ENCODE measurements at regions not wholly inside any gene's neighbourhood (a gene's known extent, or its start where the extent isn't known, plus 50 kb on each side); places are given as distances from the start of the nearest gene placed in this dataset.

DNA sequence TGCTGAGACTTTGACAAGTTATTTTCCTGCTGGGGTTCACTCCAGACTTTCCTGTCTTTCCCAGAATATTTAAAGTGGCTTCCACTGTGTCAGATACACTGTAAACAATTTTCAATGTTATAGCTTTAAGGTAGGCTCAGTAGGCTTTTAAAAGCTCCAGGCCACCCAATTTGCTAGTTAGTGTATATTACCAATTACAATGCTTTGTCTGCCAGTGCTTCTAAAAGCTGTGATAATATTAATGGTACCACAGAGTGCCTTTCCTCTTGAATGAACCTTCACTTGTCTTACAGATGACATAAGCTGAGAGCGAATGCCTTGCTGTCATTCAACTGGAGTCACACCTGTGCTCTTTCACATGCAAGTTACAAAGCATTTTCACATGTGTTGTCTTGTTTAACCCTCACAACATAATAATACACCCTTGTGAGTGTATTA, 239.7 kb upstream of the HTR2A start:
- TF ChIP-seq GATA2 (IDR thresholded peaks at IDR 0.05; ENCODE audit: low read depth, low read length) (no peak), GATA3 (IDR thresholded peaks at IDR 0.05; ENCODE audit: low read depth, low read length) (no peak)

DNA sequence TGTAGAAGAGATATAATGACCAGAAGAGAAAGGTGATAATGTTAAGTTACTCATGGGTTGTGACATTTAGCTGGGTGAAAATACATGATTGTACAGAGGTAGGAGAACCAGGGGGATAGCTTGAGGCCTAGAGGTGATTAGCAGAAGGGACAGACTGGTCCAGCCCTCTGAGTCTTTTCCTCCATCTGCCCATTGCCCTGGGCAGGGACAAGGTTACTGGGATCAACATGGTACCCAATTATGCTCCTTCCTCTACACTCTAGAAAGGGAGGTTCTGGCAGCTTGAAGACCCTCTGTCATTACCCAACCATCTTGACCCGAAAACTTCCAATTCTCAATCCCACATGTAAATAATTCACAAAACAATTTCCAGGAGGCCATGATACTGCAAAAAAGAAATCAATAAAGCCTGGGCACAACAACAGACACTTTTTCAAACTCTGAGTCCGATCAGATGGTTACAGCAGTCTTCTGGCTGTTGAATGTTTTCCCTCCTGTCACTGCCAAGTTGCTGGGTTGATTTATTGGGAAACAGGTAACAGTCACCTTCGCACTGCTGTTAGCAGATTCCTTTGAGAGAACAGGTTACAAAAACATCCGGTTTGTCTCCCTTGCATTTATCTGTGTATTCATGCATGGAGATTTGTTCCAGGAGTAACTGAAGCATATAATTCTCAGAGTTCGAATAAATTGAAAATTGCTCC, 239.1 kb upstream of the HTR2A start:
- no peak for TF ChIP-seq GATA2 (IDR thresholded peaks at IDR 0.05; ENCODE audit: low read depth, low read length)
- TF ChIP-seq GATA3 (IDR thresholded peaks at IDR 0.05; ENCODE audit: low read depth, low read length), result no peak

DNA sequence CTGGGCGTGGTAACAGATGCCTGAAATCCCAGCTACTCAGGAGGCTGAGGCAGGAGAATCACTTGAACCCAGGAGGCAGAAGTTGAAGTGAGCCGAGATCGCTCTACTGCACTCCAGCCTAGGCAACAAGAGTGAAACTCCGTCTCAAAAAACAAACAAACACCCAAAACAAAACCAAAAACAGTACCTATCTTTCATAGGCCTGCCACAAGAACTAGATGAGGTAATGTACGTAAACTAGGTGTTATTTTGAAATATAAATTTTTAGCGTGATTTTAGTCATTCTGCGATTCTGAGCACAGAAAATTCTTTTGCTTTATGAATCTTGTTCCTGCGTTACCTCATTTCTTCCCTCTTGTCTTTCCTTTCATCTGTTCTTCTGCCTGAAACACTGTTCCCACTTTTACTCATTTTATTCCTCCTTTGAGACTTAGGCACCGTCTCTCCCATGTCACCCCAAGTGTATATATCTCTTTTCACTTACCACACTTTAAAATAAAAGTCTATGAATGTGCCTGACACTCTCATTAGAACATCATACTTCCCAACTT, 238.2 kb upstream of the HTR2A start:
- no peak for TF ChIP-seq GATA2 (IDR thresholded peaks at IDR 0.05; ENCODE audit: low read depth, low read length)
- no peak for TF ChIP-seq GATA3 (IDR thresholded peaks at IDR 0.05; ENCODE audit: low read depth, low read length)

DNA sequence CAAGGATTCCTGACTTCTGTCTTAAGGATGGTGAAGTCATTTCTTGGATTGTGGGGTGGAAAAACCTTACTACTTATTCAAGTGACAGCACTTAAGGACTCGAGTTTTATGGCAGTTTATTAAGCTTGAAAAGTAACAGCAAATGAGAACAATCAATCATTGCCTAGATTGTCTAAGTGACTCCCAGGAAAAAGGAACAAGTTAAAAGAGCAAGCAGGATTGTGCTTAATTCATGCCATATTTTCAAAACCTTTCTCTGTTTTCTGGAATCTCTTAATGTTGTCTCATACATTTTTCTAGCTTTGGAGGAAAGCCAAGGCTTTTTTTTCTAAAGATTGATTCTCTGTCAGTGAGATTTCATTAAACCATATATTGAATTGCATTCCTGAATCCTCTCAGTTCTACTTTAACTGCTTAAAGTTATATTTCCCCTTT, 236.2 kb upstream of the HTR2A start:
- TF ChIP-seq GATA2 (IDR thresholded peaks at IDR 0.05; ENCODE audit: low read depth, low read length), result no peak

DNA sequence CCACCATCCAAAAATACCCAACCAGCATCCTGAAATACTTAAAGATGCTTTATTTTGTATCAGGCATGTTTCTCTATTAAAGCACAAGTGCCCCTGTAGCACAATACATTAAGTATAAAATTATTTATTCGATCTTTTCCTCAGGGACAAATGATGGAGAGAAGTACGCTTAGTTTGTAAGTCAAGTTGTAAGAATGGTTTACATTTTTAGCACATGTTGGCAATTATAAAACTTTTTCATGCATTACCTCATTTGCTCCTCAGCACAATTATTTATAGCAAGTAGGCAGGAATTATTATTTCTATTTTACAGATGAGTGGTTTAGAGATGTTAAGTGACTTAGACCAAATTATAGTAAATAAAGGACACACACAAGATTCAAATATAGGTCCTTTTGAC, 232.6 kb upstream of the HTR2A start:
- TF ChIP-seq GATA2 (IDR thresholded peaks at IDR 0.05; ENCODE audit: low read depth, low read length) (no peak), GATA3 (IDR thresholded peaks at IDR 0.05; ENCODE audit: low read depth, low read length) (no peak)

DNA sequence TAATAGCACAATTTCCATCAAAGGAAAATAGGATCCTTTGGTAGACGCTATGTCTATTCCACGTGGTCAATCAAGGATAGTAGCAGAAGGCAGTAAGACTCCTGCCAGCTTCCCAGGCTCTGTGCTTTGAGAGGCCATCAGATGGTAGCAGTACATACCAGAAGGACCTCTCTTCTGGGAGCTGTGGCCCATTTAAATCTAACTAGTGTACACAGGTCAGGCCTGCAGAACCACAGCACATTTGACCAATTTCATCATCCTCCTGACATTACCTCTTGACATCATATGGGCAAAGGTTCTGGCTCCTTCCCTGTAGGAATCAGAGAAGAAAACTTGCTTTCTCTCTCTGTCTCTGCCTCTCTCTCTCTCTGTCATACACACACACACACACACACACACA, 229.6 kb upstream of the HTR2A start:
- no peak for TF ChIP-seq GATA3 (IDR thresholded peaks at IDR 0.05; ENCODE audit: low read depth, low read length)
- no peak for TF ChIP-seq GATA2 (IDR thresholded peaks at IDR 0.05; ENCODE audit: low read depth, low read length)

DNA sequence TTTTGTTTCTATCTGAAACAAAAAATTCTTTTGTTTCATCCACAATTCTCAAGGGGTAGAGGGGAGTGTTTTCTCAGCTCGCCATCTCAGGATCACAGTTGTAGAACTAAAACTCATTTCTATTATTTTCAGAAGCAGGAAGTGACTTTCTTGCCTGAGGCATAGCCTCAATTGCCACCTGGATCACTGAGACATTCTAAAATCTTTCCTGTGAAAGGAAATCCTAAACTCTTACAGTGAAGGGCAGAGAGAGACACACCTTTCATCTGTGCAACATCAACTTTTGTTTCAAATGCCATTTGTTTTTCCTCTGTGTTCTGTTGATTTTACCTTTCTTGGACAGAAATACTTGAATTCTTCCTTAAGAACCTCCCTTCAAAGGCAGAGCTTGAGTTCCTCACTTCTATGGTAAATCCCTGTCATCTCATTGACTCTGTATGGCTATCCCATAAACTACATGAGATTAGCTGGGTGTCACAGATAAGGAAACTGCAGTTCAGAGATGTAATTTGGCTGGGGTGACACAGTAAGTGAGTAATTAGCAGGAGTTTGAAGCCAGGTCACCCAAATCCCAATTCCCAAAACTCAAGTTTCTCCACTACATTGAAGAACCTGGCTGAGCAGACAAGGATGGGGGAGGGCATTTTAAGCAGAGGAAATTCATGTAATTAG, 224.4 kb upstream of the HTR2A start:
- TF ChIP-seq GATA2 (IDR thresholded peaks at IDR 0.05; ENCODE audit: low read depth, low read length), result no peak
- TF ChIP-seq GATA3 (IDR thresholded peaks at IDR 0.05; ENCODE audit: low read depth, low read length), result no peak

- TF ChIP-seq GATA3 (IDR thresholded peaks at IDR 0.05; ENCODE audit: low read depth, low read length) (no peak), GATA2 (IDR thresholded peaks at IDR 0.05; ENCODE audit: low read depth, low read length) (no peak)
These were observed 223.4 kb upstream of the HTR2A start for GRCh38 chr13:47120282-47120681.

- no peak for TF ChIP-seq GATA2 (IDR thresholded peaks at IDR 0.05; ENCODE audit: low read depth, low read length)
These were observed 222.9 kb upstream of the HTR2A start for GRCh38 chr13:47119575-47120235.

DNA sequence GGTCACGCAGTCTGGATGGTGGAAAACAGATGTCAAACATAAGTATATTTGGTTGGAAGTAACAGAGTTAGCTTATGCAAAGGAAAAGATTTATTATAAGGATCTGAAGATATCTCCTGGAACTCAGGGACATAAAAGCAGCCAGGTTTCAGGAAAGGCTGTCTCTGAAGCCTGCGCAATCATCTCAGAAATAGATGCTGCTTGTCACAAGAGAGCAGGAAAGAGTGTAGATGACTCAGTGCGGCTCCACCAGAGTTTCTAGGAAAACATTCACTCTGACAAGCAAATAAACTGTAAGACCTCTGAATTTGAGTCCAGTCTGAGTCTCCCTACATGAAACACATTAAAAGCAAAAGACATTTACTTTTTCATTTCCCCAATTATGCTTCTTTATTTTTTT, 220.4 kb upstream of the HTR2A start:
- TF ChIP-seq GATA2 (IDR thresholded peaks at IDR 0.05; ENCODE audit: low read depth, low read length) (no peak), GATA3 (IDR thresholded peaks at IDR 0.05; ENCODE audit: low read depth, low read length) (no peak)

- TF ChIP-seq GATA2 (IDR thresholded peaks at IDR 0.05; ENCODE audit: low read depth, low read length), result no peak
- no peak for TF ChIP-seq GATA3 (IDR thresholded peaks at IDR 0.05; ENCODE audit: low read depth, low read length)
These were observed 217.2 kb upstream of the HTR2A start for GRCh38 chr13:47114030-47114429.

DNA sequence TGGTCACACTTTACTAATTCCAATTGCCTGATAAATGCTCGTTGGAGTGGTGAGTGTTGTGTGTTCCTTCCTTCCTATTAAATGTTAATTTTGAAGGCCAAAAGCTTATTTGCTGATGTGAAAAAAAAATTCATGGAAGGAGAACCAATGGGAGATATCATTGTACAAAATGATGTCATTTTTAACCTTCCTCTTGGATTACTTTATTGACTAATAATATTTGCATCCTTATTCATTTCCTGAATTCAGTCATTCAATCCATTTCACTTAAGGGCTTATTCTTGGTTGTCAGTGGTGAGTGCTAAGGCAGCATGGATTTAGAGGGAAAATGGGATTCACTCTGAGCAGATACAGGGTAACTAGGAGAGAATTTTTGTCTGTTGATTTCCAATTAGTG, 216.0 kb upstream of the HTR2A start:
- TF ChIP-seq GATA3 (IDR thresholded peaks at IDR 0.05; ENCODE audit: low read depth, low read length), result no peak
- TF ChIP-seq GATA2 (IDR thresholded peaks at IDR 0.05; ENCODE audit: low read depth, low read length), result no peak

- TF ChIP-seq GATA3 (IDR thresholded peaks at IDR 0.05; ENCODE audit: low read depth, low read length) (no peak), GATA2 (IDR thresholded peaks at IDR 0.05; ENCODE audit: low read depth, low read length) (no peak)
These were observed 215.5 kb upstream of the HTR2A start for GRCh38 chr13:47112205-47112902.

GRCh38 chr13:47111499-47111898, 214.6 kb upstream of the HTR2A start:
- no peak for TF ChIP-seq GATA2 (IDR thresholded peaks at IDR 0.05; ENCODE audit: low read depth, low read length)
- no peak for TF ChIP-seq GATA3 (IDR thresholded peaks at IDR 0.05; ENCODE audit: low read depth, low read length)
